ENCODE measurements at regions not wholly inside any gene's neighbourhood (a gene's known extent, or its start where the extent isn't known, plus 50 kb on each side); places are given as distances from the start of the nearest gene placed in this dataset.
"Not testable (repeated sequence)": the region's sequence is repeated elsewhere in the genome, so short reads cannot be mapped to it uniquely, and the experiment has no call there.

DNA sequence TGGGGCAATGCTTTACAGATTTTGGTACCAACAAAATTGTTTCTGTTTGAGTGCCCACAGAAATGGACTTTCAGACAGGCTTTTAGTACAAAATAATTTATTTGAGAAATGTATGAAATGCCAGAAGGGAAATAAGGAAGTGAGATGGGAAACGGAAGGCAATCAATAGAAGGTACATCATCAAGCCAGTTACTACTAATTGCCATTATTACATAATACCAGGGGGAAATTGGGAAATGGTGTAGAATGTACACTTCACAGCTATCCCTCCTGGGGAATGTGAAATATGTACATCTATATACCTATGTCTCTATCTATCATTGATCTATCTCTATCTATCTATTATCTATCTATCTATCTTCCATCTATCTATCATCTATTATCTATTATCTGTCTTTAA is 264.6 kb upstream of the B3GALT2 start:
- DNase-seq: no peak

DNA sequence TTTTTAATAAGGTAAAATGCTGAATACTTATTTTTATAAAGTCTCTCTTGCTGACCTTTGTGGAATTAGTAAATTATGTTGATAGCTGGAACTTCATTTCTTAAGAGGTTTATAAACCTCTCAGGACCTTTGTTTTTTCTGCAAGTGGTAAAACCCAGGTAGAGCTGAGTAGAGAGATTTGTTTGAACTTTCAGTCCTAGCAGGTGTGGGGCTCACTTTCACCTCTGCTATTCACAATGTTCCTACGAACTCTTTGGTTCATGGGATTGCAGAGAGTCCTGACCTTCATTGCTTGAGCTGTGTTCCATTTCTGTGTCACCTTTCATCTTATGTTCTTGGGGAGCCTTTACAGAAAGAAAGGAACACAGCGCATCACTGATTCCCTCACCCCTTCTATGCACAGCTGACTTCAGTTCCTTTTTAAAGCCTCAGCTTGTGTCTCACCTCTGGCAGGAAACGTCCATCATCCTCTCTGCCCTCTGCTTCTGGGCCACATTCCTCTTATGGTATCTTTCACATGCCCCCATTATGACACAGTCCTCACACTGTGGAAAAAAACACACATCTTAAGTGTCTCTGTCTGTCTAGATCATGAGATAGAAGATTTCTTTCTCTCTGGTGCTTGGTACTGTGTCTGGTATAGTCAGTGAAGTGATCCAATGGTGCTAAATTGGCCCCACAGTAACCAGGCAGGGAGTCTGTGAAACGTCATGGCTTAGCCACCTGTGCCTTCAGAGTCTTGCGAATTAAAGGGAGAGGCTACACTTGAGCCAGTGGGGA is 262.5 kb upstream of the B3GALT2 start:
- DNase-seq: no peak

DNA sequence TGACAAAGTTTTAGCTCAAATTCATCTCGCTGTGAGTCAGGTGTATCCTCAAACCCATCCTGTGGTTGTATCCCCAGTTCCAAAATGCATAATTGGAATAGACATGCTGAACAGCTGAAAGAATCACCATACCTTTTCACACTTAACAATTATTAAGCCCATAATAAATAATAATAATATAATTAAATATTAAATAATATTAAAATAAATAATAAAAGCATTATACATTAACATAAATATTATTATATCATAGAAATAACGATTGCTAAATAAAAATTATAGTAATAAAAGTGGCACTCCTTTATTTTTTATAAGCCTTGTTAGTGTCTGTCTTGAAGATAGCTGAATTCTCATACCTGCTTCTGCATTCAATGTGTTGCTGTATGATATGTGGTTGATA is 257.5 kb upstream of the B3GALT2 start:
- no peak for DNase-seq

DNA sequence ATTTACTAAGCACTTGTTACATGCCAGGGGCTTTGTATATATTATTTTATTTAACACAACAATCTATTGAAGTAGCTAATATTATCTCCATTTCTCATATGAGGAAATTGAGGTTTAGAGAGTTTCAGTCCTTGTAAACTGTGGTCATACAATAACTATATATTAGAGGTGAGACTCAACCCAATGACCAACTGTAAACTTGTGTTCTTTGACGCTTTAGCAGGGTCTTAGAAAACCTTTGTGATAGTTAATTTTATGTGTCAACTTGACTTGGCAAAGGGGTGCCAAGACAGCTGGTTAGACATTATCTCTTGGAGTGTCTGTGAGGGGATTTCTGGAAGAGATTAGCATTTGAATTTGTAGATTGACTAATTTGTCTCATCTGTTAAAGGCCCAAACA is 252.4 kb upstream of the B3GALT2 start:
- DNase-seq: no peak

GRCh38 chr1:193438312-193438711 is 251.9 kb upstream of the B3GALT2 start:
- DNase-seq: no peak

DNA sequence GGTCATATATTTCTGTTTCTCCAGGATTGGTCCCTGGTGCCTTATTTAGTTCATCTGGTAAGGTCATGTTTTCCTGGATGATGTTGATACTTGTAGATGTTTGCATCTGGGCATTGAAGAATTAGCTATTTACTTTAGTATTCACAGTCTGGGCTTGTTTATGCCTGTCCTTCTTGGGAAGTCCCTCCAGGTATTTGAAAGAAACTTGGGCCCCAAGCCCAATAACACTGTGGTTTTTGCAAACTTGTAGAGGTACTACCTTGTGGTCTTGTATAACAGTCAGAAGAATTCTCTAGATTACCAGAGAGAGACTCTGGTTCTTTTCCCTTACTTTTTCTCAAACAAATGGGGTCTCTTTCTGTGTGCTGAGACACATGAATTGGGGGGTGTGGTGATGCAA is 251.4 kb upstream of the B3GALT2 start:
- DNase-seq: no peak

DNA sequence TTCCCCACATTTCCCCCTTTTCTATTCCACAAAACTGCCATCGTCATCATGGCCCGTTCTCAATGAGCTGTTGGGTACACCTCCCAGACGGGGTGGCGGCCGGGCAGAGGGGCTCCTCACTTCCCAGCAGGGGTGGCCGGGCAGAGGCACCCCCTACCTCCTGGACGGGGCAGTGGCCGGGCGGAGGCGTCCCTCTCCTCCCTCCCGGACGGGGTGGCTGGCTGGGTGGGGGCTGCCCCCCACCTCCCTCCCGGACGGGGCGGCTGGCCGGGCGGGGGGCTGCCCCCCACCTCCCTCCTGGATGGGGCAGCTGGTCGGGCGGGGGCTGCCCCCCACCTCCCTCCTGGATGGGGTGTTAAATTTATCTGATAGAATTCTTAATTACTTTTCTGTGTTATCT is 250.9 kb upstream of the B3GALT2 start:
- not testable (repeated sequence) for DNase-seq

GRCh38 chr1:193435781-193436180 is 249.4 kb upstream of the B3GALT2 start:
- DNase-seq: no peak

DNA sequence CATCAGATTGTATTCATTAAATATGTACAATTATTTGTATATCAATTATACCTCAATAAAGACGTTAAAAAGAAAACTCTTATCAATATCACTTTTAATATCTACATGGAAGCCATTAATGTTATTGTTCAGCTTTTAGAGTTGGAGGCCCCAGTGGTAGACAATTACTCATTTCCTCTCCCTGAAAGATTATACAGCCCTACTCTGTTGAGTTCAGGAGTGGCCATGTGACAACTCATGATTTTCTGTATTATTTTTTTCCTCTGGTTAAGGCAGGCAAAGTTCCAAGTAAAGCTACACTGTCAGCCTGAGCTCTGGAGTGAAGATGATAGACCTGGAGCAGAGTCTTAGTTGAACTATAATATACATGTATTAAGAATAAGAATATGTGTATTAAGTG is 247.9 kb upstream of the B3GALT2 start:
- no peak for DNase-seq

DNA sequence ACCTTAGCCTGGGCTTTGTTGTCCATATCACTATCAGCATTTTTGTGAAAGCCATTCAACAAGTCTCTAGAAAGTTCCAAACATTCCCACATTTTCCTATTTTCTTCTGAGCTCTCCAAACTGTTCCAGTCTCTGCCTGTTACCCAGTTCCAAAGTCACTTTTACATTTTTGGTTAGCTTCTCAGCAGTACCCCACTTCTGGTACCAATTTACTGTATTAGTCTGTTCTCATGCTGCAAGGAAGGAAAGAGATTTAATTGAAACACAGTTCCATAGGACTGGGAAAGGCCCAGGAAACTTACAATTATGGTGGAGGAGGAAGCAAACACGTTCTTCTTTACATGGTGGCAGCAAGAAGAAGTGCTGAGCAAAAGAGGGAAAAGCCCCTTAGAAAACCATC is 247.2 kb upstream of the B3GALT2 start:
- no peak for DNase-seq

DNA sequence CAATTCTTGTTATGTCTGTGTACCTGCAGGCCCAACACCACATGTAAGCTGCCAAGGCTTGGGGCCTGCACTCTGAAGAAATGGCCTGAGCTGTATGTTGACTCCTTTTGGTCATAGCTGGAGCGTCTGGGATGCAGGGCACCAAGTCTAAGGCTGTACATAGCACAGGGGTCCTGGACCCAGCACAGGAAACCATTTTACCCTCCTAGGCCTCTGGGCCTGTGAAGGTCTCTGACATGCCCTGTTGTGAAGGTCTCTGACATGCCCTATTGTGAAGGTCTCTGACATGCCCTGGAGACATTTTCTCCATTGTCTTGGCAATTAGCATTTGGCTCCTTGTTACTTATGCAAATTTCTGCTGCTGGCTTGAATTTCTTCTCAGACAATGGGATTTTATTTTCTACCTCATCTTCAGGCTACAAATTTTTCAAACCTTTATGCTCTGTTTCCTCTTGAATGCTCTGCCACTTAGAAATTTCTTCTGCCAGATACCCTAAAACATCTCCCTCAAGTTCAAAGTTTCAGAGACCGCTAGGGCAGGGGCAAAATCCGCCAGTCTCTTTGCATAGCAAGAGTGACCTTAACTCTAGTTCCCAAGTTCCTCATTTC is 246.7 kb upstream of the B3GALT2 start:
- DNase-seq: no peak

DNA sequence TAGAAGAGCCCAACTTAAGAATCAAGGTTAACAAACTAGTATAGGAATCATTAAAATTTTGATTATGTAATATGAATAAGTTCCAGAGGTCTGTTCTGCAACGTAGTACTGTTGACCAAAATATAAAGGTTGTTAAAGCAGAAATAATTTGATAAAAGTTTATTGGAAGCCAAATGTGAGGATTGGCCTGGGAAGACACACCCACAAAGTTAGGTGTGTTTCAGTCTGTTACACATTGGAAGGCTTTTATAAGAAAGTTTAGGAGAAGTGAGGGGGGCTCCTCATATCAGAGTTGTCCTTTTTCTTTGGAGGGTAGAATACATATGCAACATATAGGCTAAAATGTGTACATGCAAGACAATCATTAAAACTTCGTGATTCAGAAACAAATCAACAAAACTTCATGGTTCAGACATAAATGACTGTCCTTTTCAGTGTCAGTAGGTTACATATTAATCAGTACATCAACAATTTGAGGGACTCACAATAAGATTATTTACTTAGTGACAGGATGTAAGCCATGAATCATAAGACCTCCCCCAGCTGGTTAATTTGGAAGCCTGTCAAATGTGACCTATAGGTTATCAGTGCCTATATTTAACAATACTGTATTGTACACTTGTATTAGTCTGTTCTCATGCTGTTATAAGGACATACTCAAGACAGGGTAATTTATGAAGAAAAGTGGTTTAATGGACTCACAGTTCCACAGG is 245.0 kb upstream of the B3GALT2 start:
- no peak for DNase-seq

DNA sequence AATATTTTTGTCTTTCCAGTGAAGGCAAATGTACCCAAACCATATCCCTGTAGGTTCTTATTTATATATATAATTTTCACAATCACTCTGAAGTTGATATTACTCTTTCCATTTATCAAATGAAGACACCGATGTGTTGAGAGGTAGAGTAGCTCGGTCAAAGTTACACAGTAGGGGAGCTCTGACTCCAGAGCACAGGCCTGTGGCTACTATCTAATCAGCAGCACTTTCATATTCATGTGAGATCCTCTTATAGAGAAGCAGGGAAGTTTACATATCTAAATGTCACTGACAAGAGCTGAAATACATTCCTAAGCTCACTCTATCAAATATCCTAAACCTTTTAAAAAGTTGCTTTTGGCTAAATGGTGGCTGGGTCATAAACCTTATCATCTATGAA is 241.1 kb upstream of the B3GALT2 start:
- DNase-seq: no peak

DNA sequence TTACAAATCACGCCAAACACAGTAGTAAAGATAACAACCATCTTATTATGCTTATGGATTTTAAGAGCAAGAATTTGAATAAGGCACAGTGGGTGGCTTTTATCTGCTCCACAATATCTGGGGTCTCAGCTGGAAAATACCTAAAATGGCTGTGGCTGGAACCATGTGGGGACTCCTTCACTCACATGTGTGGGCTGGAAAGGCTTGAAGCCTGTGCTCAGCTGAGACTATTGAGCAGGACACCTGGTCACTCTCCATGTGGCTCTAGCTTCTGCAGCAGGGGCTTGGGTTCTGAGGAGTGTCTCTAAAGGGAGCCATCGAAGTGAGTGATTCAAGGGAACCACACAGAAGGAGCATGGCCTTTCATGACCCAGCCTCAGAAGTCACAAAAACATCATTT is 239.6 kb upstream of the B3GALT2 start:
- DNase-seq: no peak

- no peak for DNase-seq
Measured at GRCh38 chr1:193421487-193421886, 235.1 kb upstream of the B3GALT2 start.

DNA sequence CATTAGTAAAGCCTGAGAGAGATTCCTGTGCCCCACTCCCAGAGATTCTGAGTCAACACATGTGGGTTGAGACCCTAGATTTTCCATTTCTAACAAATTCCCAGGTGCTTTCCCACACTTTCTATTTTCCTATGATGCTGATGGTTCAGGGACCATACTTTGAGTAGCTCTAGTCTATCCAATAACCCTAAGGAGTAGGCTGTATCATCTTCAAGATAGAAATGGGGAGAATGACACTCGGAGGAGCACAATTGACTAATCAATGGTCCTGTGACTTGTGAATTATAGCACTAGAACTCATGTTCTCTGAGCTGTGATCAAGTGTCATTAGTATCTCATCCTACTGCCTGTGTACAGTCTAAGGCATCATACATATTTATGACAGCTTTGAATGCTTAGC is 232.9 kb upstream of the B3GALT2 start:
- DNase-seq: no peak

DNA sequence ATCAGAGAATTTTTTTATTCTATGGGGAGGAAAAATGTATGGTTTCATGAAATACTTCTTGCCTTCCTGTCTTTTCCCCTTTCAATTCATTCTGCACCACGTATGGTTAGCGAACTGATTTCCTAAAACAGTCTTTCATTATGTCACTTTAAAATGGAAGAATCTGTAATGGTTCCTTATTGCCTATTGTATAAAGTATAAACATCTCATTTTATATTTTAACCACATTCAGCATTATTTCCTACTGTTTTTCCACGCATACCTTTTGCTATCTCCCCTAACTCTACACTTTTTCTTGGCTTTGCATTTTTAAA is 232.3 kb upstream of the B3GALT2 start:
- DNase-seq: no peak

- DNase-seq: peak in 1 of 2 donors; percentile 40
Measured at GRCh38 chr1:193417945-193418744, 231.7 kb upstream of the B3GALT2 start.

- DNase-seq: no peak
Measured at GRCh38 chr1:193417403-193417802, 231.0 kb upstream of the B3GALT2 start.

DNA sequence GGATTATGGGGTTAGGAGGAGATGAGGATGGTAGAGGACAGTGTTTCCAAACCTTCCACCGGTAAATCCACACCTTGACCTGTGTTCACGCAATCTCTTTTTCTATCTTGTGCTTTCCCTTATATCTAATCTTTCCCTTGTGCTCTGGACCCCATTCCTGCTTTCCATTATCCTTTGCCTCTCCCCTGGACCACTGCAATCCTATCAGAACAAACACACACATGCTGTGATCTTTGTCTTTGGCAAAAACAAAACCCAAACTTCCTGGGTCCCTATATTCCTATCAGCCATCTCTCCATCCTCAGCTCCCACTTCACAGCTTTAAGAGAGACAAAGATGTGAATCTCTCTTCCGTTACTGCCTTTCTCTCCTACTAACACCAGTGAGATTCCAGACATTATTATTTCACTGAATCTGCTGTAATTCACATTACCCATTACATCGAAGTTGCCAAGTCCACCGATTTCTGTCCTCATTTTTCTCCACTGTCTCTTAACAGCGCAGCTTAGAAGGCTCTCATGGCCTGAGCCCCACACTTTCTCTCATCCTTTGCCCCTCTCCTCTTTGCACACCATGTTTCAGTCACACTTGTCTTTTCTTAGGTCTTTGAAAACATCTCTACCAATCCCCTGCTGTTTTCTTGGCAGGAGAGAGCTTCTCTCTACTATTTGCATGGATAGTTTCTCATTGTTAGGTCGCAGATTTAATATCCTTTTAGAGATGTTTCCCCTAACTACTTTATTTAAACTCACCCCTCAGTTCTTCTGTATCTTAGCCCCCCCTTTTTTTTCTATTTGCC is 230.0 kb upstream of the B3GALT2 start:
- no peak for DNase-seq

GRCh38 chr1:193415256-193415655 is 228.8 kb upstream of the B3GALT2 start:
- peak; percentile 77 to 78 for DNase-seq

- no peak for DNase-seq
Measured at GRCh38 chr1:193413376-193413775, 227.0 kb upstream of the B3GALT2 start.
